Vagina (tissue), 2 donors: ENCODE measurements at regions not wholly inside any gene's neighbourhood (a gene's known extent, or its start where the extent isn't known, plus 50 kb on each side); places are given as distances from the start of the nearest gene placed in this dataset.
"Not testable (repeated sequence)": the region's sequence is repeated elsewhere in the genome, so short reads cannot be mapped to it uniquely, and the experiment has no call there.

ENCODE experiments used
- DNase-seq, 2 donors: peaks; one replicate each; pipeline ENCODE4 v3.0.0-alpha.2; 2017; ENCODE audit errors: extremely low spot score in 2 of 2
- H3K27ac ChIP-seq: fragments of 200-600 bp; sonication (generic); one replicate; pipeline ENCODE4 v1.5.1; 2019
- H3K27me3 ChIP-seq: fragments of 200-600 bp; sonication (generic); one replicate; pipeline ENCODE4 v1.5.1; 2019
- H3K36me3 ChIP-seq, 2 donors: fragments of 200-600 bp; sonication (generic); one replicate each; pipeline ENCODE4 v1.5.1; 2017 to 2019
- H3K4me1 ChIP-seq: fragments of 200-600 bp; sonication (generic); one replicate; pipeline ENCODE4 v1.5.1; 2019
- H3K4me3 ChIP-seq, 2 donors: fragments of 200-600 bp; sonication (generic); 1 replicate in 1 of 2; 2 replicates in 1 of 2; pipeline ENCODE4 v1.5.1; 2016 to 2019
- H3K9me3 ChIP-seq: fragments of 200-600 bp; sonication (generic); one replicate; pipeline ENCODE4 v1.5.1; 2019
- POLR2A ChIP-seq, 2 donors: fragments of 450-650 bp; IDR thresholded peaks; one replicate each; pipeline ENCODE4 v1.6.1; 2017; ENCODE audit warnings: antibody characterized with exemption in 2 of 2, mild to moderate bottlenecking in 2 of 2, moderate library complexity in 2 of 2
- POLR2AphosphoS5 ChIP-seq, 2 donors: sonication (generic); formaldehyde crosslinking; IDR thresholded peaks; one replicate each; pipeline ENCODE4 v1.9.0; 2017; ENCODE audit warnings: antibody characterized with exemption in 2 of 2, mild to moderate bottlenecking in 2 of 2, low read depth in 1 of 2; ENCODE audit not compliant: insufficient read depth in 1 of 2
- intact Hi-C: fragments of 100-400 bp; cut with DNase I; formaldehyde crosslinking; loops from one replicate; pipeline ENCODE4 v1.15.1; 2023
- TF ChIP-seq, protein P1 (sequence below), 3 experiments: fragments of 450-650 bp in 2 of 3; fragments of 200-600 bp in 1 of 3; sonication (generic) in 1 of 3; IDR thresholded peaks; one replicate each; pipeline ENCODE4 v1.5.1; 2017 to 2019; ENCODE audit warnings: antibody characterized with exemption in 3 of 3, mild to moderate bottlenecking in 2 of 3, moderate library complexity in 2 of 3

DNA sequence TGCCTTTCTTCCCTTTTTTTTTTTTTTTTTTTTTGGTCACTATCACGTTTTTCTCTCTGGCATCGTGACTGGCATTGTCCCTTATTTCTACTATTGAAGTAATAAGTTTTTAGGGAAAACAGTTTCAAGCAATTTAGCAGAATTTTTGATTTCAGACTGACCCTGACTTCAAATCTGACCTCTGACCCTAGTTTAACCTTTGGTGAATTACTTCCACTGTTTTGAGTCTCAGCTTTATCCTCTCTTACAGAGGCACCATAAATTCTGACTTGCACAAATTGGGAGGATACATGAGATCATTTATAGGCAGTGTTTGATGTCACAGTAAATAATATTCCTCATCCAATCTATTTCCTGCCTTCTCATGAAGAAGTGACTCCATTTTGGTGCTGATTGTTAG lies 187.0 kb downstream of the FASLG start:
- Histone ChIP-seq H3K9me3 (no peaks in the 10 kb centered on the region), H3K4me3 (no peak overlapping the region), H3K36me3 (no peaks in the 10 kb centered on the region), H3K4me1 (peaks cover 11% of the 10 kb centered on the region), H3K27ac (no peak overlapping the region), H3K27me3 (no peaks in the 10 kb centered on the region)
- no peak for TF ChIP-seq POLR2AphosphoS5 (IDR thresholded peaks at IDR 0.05; ENCODE audit: insufficient read depth in 1 of 2, low read depth in 1 of 2)
- no peak for TF ChIP-seq POLR2A (IDR thresholded peaks at IDR 0.05)
- TF ChIP-seq, protein P1, sequence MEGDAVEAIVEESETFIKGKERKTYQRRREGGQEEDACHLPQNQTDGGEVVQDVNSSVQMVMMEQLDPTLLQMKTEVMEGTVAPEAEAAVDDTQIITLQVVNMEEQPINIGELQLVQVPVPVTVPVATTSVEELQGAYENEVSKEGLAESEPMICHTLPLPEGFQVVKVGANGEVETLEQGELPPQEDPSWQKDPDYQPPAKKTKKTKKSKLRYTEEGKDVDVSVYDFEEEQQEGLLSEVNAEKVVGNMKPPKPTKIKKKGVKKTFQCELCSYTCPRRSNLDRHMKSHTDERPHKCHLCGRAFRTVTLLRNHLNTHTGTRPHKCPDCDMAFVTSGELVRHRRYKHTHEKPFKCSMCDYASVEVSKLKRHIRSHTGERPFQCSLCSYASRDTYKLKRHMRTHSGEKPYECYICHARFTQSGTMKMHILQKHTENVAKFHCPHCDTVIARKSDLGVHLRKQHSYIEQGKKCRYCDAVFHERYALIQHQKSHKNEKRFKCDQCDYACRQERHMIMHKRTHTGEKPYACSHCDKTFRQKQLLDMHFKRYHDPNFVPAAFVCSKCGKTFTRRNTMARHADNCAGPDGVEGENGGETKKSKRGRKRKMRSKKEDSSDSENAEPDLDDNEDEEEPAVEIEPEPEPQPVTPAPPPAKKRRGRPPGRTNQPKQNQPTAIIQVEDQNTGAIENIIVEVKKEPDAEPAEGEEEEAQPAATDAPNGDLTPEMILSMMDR (IDR thresholded peaks at IDR 0.05): no peak
- intact Hi-C loops: no loop called here
- no peak for DNase-seq

DNA sequence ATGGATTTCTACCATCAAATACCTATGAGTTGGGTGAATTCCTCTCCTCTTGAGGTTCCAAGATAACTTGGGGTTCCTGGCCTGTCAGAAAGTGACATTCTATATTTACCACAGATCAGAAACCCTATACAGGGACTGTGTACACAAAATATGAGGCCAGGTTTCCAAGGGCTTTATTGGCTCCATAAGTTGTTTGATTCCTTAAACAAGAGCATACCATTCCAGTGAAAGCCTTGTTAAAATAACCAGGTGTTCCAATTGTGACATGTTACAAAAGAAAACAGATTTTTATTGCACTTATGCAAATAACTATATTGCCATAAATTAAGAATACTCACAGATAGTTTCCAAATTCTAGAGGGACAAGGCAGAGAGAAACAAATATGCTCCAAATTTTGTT lies 188.9 kb downstream of the FASLG start:
- H3K4me1 ChIP-seq: peaks cover 11% of the 10 kb centered on the region
- intact Hi-C loops, DNase-seq, H3K4me3 ChIP-seq, H3K27me3 ChIP-seq, H3K9me3 ChIP-seq, H3K27ac ChIP-seq, H3K36me3 ChIP-seq: not testable (repeated sequence)

DNA sequence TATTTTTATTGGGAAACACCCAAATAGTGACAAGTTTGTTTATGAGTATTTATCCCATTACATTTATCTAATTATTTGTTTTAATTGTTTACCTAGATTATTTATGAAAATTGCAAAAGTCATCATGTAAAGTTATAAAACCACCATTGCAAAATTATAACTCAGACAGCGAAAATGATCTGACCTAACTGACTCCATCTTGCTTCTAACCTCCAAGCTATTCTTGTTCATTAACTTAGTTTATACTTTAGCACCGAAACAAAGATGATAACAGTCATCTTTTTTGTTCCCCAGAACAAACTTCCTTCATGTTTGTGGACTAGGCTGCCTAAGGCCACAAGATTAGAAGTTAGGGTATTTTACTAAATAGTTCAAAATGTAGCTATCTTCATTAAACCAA lies 190.8 kb downstream of the FASLG start:
- Histone ChIP-seq H3K27me3 (no peaks in the 10 kb centered on the region), H3K4me3 (no peak overlapping the region), H3K36me3 (no peaks in the 10 kb centered on the region), H3K27ac (no peak overlapping the region), H3K4me1 (peaks cover 4% of the 10 kb centered on the region), H3K9me3 (no peaks in the 10 kb centered on the region)
- no peak for TF ChIP-seq POLR2A (IDR thresholded peaks at IDR 0.05)
- TF ChIP-seq, protein P1 (IDR thresholded peaks at IDR 0.05): no peak
- no peak for TF ChIP-seq POLR2AphosphoS5 (IDR thresholded peaks at IDR 0.05; ENCODE audit: insufficient read depth in 1 of 2, low read depth in 1 of 2)
- DNase-seq: no peak
- intact Hi-C loops: no loop called here

DNA sequence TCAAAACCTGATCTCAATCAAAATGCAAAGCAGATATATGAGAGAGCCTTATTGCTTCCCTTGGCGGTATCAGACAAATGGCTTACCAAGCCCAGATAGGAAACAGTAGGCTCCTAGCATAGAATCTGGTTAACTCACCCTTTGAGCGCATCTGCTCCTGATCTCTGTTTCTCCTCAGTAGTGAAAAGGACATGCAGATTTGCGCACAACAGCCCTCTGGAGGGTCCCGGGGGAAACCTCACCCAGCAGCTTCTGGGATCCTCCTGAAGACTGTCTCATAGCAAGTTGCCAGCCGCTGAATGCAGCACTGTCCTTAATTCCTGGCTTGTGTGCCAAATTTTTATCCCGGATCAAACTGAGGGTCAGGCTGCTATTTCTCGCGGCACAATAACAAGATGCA lies 192.2 kb downstream of the FASLG start:
- no peak overlapping the region for H3K4me3 ChIP-seq
- H3K9me3 ChIP-seq: no peaks in the 10 kb centered on the region
- TF ChIP-seq POLR2AphosphoS5 (IDR thresholded peaks at IDR 0.05; ENCODE audit: insufficient read depth in 1 of 2, low read depth in 1 of 2) (no peak), POLR2A (IDR thresholded peaks at IDR 0.05) (no peak)
- TF ChIP-seq, protein P1 (IDR thresholded peaks at IDR 0.05): no peak
- no peaks in the 10 kb centered on the region for H3K4me1 ChIP-seq
- no peaks in the 10 kb centered on the region for H3K36me3 ChIP-seq
- H3K27ac ChIP-seq: no peak overlapping the region
- H3K27me3 ChIP-seq: no peaks in the 10 kb centered on the region
- intact Hi-C loops: no loop called here
- DNase-seq: no peak

DNA sequence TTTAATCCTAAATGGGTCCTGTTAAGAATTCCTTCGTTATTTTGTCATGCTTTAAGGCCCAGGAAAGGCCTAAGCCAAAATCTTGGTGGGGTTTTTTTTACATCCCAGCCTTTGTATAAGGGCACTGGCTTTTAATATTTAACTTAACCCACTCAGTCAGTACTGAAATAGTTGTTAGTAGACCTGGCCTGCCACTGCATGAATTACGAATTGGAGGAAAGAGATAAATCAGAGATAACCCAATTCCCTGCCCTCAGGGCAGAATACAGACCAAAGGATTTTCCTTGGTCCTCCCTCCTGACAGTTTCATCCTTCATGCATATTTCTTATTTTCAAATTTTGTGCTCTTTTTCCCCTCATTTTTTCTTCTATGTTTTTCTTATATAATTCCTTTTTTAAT lies 193.0 kb downstream of the FASLG start:
- Histone ChIP-seq H3K4me3 (no peak overlapping the region), H3K27me3 (no peaks in the 10 kb centered on the region), H3K4me1 (no peaks in the 10 kb centered on the region), H3K9me3 (no peaks in the 10 kb centered on the region), H3K36me3 (no peaks in the 10 kb centered on the region), H3K27ac (no peak overlapping the region)
- DNase-seq: no peak
- intact Hi-C loops: no loop called here
- TF ChIP-seq POLR2AphosphoS5 (IDR thresholded peaks at IDR 0.05; ENCODE audit: insufficient read depth in 1 of 2, low read depth in 1 of 2) (no peak), POLR2A (IDR thresholded peaks at IDR 0.05) (no peak)
- TF ChIP-seq, protein P1 (IDR thresholded peaks at IDR 0.05): no peak

DNA sequence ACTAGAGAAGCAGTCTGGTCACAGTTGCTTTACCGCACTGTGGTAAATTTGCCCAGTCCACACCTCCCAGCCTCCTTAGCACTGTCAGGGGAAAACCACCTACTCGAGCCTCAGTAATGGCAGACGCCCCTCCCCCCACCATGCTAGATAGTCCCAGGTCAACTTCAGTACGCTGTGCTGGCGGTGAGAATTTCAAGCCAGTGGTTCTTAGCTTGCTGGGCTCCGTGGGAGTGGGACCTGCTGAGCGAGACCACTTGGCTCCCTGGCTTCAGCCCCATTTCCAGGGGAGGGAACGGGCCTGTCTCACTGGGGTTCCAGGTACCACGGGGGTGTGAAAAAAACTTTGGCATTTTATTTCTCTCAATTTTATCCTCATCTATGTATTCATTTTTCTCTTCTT lies 194.8 kb downstream of the TNFSF18 start:
- H3K27ac ChIP-seq, H3K4me3 ChIP-seq, H3K27me3 ChIP-seq, H3K36me3 ChIP-seq, H3K4me1 ChIP-seq, DNase-seq, intact Hi-C loops, H3K9me3 ChIP-seq: not testable (repeated sequence)
